IPS-15b (cell line): ENCODE measurements at regions not wholly inside any gene's neighbourhood (a gene's known extent, or its start where the extent isn't known, plus 50 kb on each side); places are given as distances from the start of the nearest gene placed in this dataset.

Experiments used
- H3K27me3 ChIP-seq: one replicate; pipeline ENCODE4 v1.6.1; 2013; ENCODE audit warnings: low read length; ENCODE audit not compliant: control insufficient read depth, insufficient read depth
- H3K36me3 ChIP-seq: one replicate; pipeline ENCODE4 v1.6.1; 2013; ENCODE audit warnings: low read length; ENCODE audit not compliant: control insufficient read depth, insufficient read depth
- H3K4me1 ChIP-seq: one replicate; pipeline ENCODE4 v1.6.1; 2013; ENCODE audit warnings: mild to moderate bottlenecking, low read length; ENCODE audit not compliant: control insufficient read depth, insufficient read depth
- H3K4me3 ChIP-seq: one replicate; pipeline ENCODE4 v1.5.1; 2013; ENCODE audit warnings: low read depth, low read length
- H3K9ac ChIP-seq: one replicate; pipeline ENCODE4 v1.6.1; 2013; ENCODE audit warnings: low read depth, mild to moderate bottlenecking, low read length
- H3K9me3 ChIP-seq: one replicate; pipeline ENCODE4 v1.6.1; 2013; ENCODE audit warnings: mild to moderate bottlenecking, low read length; ENCODE audit not compliant: control insufficient read depth, insufficient read depth

DNA sequence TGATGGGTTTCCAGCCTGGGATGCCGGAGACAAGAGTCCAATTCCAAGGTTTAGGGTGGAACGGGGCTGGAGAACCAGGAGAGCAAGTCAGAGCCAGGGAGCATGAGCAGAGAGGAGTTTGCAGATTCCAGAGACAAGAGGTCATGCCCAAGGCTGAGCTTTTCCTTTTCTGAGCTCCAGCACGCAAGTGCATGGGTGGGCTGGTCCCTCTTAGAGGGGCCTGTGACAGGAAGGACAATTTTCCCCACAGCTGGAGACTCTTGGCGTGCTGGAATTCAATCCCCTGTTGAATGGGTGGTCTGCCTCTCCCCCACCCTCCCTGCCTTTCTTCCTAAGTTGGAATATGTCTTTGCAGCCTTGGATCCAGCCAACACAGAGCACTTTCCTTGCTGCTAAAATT, 431.9 kb downstream of the BCL11B start:
- no peaks in the 10 kb centered on the region for H3K9me3 ChIP-seq
- no peaks in the 10 kb centered on the region for H3K27me3 ChIP-seq
- no peaks in the 10 kb centered on the region for H3K36me3 ChIP-seq
- H3K9ac ChIP-seq: no peak overlapping the region
- H3K4me1 ChIP-seq: no peaks in the 10 kb centered on the region
- H3K4me3 ChIP-seq: no peak overlapping the region

GRCh38 chr14:98840511-98840910, 431.5 kb downstream of the BCL11B start:
- Histone ChIP-seq H3K9ac (no peak overlapping the region), H3K9me3 (no peaks in the 10 kb centered on the region), H3K4me1 (no peaks in the 10 kb centered on the region), H3K27me3 (no peaks in the 10 kb centered on the region), H3K4me3 (no peak overlapping the region), H3K36me3 (no peaks in the 10 kb centered on the region)

GRCh38 chr14:98844456-98844855, 427.5 kb downstream of the BCL11B start:
- Histone ChIP-seq H3K4me3 (no peak overlapping the region), H3K9ac (no peak overlapping the region), H3K9me3 (no peaks in the 10 kb centered on the region), H3K36me3 (no peaks in the 10 kb centered on the region), H3K27me3 (no peaks in the 10 kb centered on the region), H3K4me1 (no peaks in the 10 kb centered on the region)

DNA sequence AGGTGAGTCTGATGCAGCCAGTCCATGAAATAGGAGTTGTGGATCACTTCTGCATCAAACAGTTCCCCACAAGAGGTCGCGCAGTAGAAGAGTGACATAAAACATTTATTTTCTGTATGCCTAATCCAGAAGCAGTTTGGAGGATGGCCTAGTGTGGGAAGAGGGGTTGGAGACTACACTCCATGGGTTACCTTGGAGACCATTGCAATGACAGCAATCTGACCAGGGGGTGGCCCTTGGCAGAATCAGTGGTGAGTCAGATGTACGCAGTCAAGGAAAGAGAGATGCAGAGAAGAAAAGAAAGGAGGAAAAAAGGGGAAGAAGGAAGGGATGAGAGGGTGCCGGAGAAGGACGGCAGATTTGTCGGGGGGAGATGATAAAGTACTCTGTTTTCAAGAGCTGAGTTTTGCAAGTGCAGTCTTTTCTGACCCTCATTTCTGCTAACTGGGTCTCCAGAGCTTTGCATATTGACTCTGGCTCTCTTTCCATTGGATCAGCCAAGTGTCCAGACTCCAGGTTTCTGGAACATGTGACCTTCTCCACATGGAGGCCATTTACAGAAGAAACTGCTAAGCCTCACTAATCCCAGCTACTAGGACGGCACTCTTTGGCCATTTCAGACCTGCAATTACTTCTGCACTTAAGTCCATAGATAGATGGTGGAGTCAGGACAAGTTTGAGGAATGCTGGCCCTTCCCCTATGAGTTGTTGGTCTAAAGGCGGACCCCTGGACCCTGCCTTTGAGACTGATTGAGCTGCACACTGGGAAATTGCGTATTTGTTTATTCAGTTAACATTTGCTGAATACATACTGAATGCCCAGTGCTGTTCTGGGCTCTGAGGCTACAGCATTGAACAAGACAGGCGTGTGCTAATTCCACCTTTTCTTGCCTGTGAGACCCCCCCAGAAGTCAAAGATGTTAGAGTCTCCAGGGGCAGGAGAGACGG, 424.2 kb downstream of the BCL11B start:
- Histone ChIP-seq H3K36me3 (no peaks in the 10 kb centered on the region), H3K4me1 (no peaks in the 10 kb centered on the region), H3K9ac (no peak overlapping the region), H3K27me3 (no peaks in the 10 kb centered on the region), H3K9me3 (no peaks in the 10 kb centered on the region), H3K4me3 (no peak overlapping the region)

GRCh38 chr14:98853063-98853729, 418.8 kb downstream of the BCL11B start:
- Histone ChIP-seq H3K4me1 (no peaks in the 10 kb centered on the region), H3K4me3 (no peak overlapping the region), H3K9me3 (no peaks in the 10 kb centered on the region), H3K9ac (no peak overlapping the region), H3K27me3 (no peaks in the 10 kb centered on the region), H3K36me3 (no peaks in the 10 kb centered on the region)

- Histone ChIP-seq H3K36me3 (no peaks in the 10 kb centered on the region), H3K4me3 (no peak overlapping the region), H3K4me1 (no peaks in the 10 kb centered on the region), H3K9ac (no peak overlapping the region), H3K27me3 (no peaks in the 10 kb centered on the region), H3K9me3 (no peaks in the 10 kb centered on the region)
Observed at GRCh38 chr14:98855926-98856715, 415.9 kb downstream of the BCL11B start.

DNA sequence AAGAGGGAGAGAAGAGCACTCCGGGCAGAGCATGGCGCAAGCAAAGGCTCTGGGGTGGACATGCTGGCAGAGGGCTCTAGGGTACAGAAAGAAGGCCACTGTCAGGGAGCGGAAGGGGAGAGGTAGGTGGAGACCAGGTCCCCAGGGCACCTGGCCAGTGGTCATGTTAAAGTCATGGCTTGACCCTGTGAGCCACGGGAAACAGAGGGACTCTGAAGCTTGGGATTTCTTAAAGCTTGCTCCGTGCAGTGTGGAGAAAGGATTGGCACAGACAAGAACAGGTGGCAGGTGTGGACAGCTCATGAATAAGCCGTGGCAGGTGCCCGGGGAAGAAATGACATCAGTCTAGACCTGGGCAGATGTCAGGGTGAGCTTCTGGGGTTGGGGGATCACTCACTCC, 413.8 kb downstream of the BCL11B start:
- H3K9ac ChIP-seq: no peak overlapping the region
- H3K27me3 ChIP-seq: no peaks in the 10 kb centered on the region
- H3K9me3 ChIP-seq: no peaks in the 10 kb centered on the region
- no peak overlapping the region for H3K4me3 ChIP-seq
- no peaks in the 10 kb centered on the region for H3K4me1 ChIP-seq
- no peaks in the 10 kb centered on the region for H3K36me3 ChIP-seq

DNA sequence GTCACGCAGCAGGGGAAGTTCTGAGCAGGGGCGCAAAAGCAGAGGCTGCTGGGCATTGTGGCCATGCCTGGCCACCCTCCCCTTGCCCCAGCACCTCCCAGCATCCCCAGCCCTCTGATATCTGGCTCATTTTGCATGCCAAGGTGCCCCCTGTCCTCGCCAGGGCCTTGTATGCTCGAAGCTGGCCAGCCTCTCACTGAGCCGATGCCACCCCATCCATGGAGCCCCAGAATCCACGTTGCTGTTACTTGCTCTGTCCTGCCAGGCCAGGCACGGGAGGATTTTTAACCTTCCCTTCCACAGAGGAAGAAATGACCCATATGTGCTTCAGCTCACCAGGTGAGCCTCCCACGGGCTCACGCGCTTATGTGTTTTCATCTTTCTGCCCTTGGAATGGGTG, 413.4 kb downstream of the BCL11B start:
- Histone ChIP-seq H3K9ac (no peak overlapping the region), H3K27me3 (no peaks in the 10 kb centered on the region), H3K9me3 (no peaks in the 10 kb centered on the region), H3K4me3 (no peak overlapping the region), H3K36me3 (no peaks in the 10 kb centered on the region), H3K4me1 (no peaks in the 10 kb centered on the region)

GRCh38 chr14:98859301-98859700, 412.7 kb downstream of the BCL11B start:
- no peak overlapping the region for H3K4me3 ChIP-seq
- no peaks in the 10 kb centered on the region for H3K4me1 ChIP-seq
- H3K9me3 ChIP-seq: no peaks in the 10 kb centered on the region
- H3K36me3 ChIP-seq: no peaks in the 10 kb centered on the region
- H3K27me3 ChIP-seq: no peaks in the 10 kb centered on the region
- H3K9ac ChIP-seq: no peak overlapping the region

GRCh38 chr14:98864211-98864610, 407.8 kb downstream of the BCL11B start:
- Histone ChIP-seq H3K4me1 (no peaks in the 10 kb centered on the region), H3K27me3 (no peaks in the 10 kb centered on the region), H3K9ac (no peak overlapping the region), H3K4me3 (no peak overlapping the region), H3K36me3 (no peaks in the 10 kb centered on the region), H3K9me3 (no peaks in the 10 kb centered on the region)

GRCh38 chr14:98867146-98867545, 404.9 kb downstream of the BCL11B start:
- no peak overlapping the region for H3K4me3 ChIP-seq
- H3K9me3 ChIP-seq: no peaks in the 10 kb centered on the region
- H3K27me3 ChIP-seq: no peaks in the 10 kb centered on the region
- H3K36me3 ChIP-seq: no peaks in the 10 kb centered on the region
- no peak overlapping the region for H3K9ac ChIP-seq
- H3K4me1 ChIP-seq: no peaks in the 10 kb centered on the region
